GM21717 (cell line): ENCODE measurements at regions not wholly inside any gene's neighbourhood (a gene's known extent, or its start where the extent isn't known, plus 50 kb on each side); places are given as distances from the start of the nearest gene placed in this dataset.

Experiments used
- ATAC-seq: cut with Tn5 transposase; IDR thresholded peaks from one replicate; pipeline ENCODE4 v1.9.1; 2021; ENCODE audit warnings: mild to moderate bottlenecking, moderate library complexity; ENCODE audit not compliant: unreplicated experiment

DNA sequence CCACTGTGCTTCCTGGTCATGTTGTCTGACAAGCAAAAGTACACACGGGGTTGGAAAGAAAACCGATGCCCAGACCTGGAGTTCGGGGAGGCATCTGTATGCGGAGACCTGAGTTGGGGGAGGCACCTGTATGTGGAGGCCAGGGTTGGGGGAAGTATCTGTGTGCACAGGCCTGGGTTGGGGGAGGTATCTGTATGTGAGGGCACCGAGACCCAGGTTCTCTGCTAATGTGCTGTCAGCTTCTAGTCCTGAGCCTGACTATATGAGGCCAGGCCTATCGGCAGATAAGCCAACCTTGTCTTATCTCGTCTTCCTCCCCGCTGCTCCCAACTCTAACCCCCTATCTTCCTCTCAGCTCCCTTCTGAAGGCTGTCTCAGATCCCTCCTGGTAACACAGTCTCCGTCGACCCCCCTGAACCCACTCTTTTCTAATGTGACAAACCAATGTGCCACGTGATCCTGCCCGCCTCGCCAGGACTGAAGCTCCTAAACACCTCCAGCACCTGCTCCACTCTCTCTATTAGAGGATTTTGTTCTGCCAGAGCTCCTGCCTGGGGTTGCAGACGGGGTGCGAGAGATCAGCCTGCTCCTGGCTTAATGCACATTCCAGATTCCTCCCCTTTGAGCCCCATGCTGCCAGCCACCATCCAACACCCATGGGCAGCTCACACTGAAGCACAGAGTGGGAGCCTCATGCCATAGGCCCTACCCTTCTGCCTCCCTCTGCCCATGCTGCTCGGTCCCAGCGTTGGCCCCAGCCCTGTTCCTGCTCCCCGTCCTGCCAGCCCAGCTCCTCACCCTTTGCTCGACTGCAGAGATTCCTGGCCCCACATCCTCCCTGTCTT, 188.4 kb downstream of the SH3BP4 start:
- ATAC-seq: no peak

DNA sequence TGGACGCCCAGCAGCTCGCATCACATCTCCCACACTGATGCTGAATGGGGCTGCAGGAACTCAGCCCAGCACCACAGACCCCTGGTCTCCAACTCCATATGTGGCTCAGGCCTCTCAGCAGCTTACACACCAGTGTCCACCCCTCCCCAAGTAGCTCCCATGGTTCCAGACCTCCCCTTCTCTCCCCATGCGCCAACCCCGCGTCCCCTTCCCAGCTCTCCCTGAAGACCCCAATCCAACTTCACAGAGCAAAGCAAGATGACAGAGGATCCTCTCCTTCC, 188.9 kb downstream of the SH3BP4 start:
- ATAC-seq: no peak

DNA sequence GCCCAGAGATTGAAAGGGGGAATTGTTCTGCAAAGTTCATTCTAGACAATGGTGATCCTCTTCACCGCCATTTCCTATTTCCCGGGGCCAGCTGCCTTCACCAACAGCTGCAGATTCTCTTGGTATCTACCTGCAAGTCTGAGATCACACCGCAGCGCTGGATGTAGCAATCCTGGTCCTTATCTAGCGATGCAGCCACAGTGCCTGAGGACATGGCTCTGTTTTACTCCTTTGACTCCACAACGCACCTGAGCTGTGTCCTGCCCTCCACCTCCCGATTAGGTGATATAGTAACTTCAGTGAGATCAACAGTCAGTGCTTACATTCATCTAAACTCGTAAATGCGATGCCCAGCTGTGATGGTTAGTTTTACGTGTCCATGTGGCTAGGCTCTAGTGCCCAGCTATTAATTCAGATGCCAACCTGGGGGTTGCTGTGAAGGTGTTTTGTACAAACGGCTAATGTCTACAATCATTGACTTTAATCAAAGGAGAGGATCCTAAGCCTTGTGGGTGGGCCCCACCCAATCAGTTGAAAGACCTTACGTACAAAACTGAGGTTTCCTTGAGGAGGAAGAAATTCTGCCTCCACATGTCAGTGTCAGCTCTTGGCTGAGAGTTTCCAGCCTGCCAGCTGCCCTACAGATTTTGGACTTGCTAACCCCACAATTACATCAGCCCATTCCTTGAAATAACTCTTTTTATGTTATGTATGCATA, 189.8 kb downstream of the SH3BP4 start:
- no peak for ATAC-seq

DNA sequence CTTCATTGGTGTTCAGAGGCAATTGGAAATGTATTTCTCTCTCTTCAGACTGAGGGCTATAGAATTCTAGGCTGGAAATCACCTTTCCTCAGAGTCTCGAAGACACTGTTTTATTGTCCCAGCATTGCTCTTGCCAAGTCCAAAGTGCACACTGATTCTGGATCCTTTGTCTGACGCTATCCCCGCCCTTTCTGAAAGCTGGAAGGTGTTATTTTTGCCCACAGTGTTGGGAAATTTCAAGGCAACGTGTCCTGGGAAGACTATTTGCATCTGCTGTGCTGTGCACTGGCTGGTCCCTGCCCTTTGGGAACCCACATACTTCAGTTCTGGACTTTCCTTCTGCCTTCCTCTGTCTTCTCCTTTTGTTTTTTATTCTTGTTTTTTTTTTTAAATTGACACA, 190.8 kb downstream of the SH3BP4 start:
- ATAC-seq: no peak

DNA sequence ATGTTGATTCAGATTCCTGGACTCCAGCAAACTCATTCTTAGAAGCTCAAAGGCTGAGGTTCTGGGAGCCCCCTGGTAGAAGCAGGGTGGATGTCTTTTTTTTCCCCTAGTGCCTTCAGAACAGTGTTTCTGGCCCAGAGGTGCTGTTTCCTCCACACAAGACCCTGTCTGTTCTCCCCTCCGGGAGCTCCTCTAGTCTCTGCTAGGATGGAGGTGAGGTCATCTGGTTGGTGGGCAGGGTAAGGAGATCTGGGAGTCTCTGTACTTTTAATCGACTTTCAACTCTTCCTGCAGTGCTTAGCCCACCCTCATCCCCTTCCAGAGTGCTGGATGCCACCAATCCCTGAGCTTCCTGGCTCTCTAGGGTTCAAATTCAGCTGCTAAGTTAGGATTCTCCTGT, 192.0 kb downstream of the SH3BP4 start:
- ATAC-seq: no peak

DNA sequence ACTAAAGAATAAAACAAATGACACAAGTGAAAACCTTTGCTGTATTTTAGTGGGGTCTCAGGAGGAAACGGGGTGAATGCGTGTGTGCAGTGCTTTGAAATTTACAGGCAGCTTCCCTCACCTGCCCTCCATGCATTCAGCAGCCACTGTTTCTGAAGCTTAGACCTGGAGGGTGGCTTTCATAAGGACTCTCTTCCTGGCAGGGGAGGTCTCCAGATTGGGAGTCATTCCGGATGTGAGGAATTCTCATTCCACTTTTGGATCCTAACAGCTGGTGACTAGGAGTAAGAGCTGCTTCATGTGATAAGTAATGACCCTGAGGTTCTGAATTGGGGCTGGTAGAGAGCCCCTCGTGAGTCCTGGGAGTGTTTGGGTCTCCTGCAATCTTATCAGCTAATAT, 192.5 kb downstream of the SH3BP4 start:
- ATAC-seq: no peak

DNA sequence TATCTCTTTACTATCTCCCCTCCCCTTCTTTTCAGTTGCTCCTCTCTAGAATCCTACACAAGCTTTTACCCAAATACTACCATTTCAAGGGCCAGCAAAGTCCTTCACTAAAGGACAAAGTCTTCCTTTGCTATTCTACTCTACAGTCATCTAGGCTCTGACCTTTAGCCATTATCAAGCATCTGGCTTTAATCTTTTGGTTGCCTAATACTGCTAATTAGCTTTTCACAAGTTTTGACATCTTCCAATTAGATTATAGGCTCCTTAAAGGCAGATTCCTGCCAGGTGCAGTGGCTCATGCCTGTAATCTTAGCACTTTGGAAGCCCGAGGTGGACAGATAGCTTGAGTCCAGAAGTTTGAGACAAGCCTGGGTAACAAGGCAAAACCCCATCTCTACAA, 194.4 kb downstream of the SH3BP4 start:
- ATAC-seq: no peak

DNA sequence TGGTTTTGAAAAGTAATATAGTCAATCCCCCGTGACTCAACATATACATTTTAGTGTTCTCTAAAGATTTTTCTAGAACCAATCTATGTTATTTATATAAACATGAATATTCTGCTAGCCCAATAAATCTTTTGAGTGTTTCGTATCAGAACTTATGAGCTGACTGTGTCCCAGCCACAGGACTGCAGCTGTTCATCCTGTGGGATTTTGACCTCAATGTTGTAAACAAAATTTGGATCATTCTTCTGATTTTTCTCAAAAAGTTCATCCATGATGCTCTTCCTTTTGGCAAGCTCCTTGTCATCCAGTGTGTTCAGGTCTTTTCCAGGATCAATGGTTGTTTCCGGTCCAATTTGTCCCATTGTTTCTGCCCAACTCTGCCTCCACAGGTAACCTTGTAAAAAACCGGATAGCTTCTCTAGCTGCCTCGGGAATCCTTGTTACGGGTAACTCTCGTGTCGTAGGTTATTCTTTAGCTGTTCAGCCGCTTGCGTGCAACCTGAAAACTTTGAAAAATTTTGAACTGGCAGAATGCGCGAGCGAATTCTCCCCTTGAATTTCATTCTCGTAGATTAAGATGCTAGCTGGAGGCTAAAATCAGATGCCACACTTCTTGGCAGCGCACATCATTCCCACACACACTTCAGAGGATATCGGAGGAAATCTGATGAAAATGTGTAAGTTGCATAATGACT, 195.2 kb downstream of the SH3BP4 start:
- no peak for ATAC-seq

DNA sequence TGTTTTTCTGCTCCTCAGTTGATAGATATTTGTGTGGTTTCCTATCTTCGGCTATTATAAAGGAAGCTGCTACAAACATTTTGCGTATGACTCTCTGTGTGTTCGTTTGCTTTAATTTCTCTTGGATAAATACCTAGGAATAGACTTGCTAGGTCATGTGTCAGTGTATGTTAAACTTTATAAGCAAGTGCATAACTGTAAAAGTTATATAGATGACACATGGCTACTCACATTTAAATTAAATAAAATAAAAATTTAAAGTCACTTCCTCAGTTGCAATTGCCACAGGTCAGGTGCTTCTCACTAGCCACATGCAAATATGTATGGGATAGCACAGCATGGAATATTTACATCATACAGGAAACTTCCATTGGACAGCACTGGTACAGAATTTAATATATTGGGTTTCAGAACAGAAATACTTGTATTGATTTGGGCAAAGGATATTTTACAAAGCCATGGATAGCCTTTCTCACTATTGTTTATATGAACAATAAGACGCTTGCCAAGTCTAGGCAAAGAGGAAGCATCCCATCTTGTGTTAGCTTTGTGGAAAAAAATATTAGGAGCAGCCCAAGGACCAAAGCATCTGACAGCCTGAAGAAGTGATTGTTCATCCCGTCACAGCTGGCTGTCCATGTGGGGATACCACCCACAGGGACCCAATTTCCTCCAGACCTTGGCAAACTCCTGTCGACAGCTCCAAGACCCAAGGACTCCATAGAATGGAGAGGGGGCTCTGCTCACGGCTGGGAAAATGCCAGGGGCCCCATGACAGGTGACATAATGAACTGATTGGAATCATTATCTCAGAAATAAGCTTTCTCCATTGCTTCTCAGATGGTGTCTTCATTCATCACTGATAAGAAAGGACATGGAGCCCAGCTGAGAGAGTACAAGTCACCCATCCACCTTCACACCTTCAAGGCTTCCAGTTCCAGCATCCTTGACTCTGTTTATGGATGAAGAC, 196.7 kb downstream of the SH3BP4 start:
- no peak for ATAC-seq

DNA sequence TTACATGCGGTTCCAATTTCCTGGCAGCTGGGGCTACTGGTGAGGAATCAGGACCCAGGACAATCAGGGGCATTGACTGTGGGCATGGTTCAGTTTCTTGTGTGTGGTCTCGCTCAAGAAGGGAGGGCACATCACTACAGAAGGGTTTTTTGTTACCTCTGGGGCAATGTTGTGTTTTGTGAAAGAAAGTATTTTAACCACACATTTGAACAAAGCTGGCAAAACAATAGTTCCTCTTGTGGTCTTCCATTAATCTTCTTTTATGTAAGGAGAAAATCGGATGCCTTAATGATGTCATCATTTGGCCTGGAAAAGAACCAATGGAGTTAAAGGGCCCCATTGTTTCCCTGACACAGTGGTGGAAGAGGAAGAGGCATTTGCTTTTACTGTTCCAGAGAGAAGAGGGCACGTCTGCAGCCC, 197.4 kb downstream of the SH3BP4 start:
- ATAC-seq: no peak

DNA sequence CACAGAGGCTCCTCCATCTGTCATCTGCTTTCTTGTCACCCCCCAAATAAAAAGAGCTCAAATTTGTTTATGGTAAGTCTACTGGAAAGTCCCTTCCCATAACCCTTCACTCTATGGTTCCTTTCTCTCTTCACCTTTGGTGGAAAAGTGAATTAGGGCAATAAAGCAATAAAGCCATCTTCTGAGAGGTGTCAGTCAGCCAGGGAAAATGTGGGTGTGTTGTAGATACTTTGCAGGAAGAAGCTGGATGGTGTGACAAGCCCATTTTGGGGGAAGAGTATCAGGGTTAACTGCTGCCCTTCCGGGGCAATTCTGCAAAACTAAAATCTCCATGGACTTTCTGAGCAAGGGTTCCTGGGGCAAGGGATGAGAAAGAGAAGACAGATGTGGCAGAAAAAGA, 197.9 kb downstream of the SH3BP4 start:
- ATAC-seq: no peak

DNA sequence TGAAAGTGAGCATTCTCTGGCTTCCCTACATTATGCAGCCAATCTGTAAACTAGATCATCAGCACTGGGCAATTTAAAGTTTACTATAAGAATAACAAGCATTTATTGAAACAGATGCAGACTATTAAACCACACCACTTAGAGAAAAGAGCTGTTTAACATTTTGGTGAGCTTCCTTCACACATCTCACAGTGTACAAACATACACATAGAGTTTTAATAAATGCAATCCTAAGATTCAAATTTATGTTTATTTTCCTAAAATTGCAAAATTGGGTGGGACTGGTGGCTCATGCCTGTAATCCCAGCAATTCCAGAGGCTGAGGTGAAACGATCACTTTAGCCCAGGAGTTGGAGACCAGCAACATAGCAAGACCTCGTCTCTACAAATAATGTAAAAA, 199.3 kb downstream of the SH3BP4 start:
- ATAC-seq: no peak

DNA sequence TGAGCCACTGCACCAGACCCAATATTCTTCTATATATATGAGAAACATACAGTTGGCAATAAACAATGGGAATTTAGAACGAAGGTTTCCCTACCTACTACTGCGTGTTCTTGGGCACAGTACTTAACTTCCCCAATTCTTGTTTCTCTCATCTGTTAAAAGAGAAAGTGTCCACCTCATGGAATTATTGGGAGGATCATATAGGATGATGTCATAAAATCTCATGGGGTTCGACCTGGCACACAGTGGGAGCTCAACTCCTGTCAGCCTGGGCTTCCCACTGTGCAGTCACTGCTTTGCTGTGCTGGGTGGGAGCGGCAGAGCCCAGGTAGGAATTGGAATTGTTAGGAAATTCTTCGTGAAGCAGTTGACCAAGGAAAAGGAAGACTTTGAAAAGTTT, 203.3 kb downstream of the SH3BP4 start:
- no peak for ATAC-seq

DNA sequence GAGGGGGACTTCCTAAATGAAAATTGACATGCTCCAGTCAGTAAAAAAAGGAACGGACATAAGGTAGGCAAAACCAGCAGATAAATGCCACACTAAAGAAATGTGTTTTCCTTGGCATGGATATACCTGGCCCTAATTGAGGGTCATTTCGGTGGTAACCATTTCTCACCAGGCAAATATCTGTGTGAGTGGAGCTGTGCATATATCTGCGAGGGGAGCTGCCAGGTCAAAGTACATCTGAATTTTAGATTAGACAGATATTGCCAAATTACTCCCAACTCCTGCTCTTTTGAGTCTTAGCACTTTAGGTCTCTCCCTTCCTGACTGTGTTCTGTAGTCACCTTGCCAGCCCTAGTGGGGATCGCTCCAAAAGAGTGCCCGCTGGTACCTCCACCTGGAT, 204.2 kb downstream of the SH3BP4 start:
- no peak for ATAC-seq

DNA sequence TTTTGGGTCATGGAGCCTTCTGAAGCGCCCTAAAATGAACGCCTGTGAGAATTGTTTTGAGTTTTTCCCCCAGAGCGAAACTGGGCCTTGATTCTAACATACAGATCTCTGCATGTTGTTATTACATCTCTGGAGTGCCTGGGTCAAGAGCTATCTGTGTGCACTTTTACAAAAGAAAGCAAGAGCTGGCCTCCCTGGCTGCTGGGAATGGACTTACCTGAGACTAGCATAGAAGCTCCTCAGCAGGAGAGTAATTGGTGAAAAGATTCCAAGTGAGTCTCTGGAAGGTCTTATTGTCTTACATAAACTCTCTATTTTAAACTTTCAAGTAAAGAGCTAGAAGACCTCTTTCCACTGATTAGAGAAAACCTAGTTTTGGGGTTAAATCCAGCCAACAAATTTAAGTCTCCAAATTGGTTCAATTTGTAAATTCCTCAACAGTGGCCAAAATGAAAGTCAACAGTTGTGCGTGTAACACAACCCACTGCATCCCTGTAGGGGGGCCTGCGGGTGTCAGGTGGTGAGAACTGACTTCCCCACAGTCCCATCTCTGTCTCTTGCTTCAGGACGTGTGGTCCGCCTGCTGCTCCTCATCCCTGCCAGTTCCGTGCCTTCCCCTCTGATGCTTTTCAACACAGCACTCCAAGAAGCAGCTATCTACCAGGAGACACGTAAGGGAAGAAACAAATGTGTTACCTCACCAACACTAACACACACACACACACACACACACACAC, 206.1 kb downstream of the SH3BP4 start:
- ATAC-seq: no peak

DNA sequence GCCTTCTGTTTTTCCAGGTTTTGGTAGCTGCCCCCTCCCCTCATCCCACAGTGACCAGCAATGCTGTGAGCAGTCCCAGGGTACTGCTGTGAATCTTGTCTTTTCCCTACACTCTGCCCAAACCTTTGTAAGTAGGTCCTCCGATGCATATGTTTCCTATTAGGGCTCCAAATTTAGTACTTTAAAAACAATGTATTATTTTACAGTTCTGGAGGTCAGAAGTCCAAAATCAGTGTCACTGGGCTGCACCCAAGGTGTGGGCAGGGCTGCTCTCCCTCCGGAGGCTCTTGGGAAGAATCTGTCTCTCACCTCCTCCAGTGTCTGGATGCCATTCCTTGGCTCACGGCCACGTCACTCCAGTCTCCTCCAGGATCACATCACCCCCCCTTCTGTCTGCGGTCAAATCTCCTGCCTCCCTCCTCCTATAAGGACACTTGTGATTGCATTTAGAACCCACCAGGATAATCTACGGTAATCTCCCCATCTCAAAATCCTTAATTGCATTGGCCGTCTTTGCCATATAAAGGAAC, 208.5 kb downstream of the SH3BP4 start:
- ATAC-seq: no peak

DNA sequence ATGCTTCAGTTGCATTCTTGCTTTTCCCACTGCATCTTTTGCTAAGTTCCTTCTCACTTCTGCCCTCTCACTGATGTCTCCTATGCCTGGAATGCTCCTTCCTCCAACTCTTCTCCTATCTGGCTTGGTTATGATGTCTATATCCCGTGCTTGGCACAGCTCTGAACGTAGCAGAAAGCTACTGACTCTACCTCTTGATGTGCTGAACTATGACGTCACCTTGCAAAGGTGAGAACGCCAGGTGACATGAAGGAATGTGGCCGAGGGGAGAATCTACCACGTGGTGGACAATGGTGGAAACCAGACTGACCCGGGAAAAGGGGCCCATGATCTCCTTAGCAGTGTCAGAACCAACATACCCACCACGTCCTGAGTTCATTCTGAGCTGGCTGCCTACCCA, 209.7 kb downstream of the SH3BP4 start:
- no peak for ATAC-seq

DNA sequence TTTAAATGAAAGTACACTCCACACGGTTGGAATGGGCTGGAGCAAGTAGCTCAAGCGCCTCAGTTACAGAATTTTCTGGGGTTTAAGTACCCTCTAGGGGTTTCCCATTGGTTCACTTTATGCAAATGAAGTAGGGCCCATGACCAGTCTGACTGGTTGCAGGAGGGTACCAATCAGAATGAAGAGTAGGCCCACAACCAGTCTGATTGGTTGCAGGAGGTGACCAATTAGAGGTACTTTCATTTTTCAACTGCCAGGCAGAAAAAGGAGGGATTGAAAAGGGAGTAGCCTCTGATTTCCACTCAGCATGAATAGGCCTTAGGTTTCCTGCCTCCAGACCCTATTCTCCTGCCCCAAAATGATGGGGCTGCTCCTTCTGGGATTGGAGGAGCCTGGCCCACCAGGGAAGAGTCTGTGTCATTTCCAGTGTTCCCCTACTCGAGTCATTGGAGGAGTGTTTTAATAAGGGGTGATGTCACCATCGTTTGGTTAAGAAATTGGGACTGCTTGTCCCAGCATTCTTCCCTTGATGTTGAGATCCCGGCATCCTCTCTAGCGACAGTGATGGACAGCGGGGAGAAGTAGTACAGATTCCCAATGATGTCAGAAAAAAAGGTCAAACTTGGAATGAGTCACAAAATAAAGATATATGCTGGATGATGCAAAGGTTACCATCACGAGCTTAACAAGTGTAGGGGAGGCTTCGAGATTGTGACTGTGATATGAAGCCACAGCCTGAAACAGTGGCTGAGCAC, 210.4 kb downstream of the SH3BP4 start:
- ATAC-seq: no peak

DNA sequence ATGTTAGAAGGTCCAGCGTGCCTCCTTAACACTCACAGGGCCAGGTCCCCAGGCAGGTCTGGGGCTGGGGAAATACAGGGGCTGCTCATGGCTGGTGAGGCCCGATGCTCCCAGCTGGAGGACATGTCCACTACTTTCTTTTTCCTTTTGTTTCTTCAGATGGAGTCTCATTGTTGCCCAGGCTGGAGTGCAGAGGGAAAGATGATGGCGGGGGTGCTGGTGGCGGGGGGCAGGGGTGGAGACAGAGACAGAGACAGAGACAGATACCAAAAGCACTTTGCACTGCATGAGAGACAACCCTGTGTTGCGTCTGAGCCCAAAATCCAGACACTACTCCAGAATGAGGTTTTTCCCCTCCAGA, 211.0 kb downstream of the SH3BP4 start:
- no peak for ATAC-seq
